ENCODE measurements at regions not wholly inside any gene's neighbourhood (a gene's known extent, or its start where the extent isn't known, plus 50 kb on each side); places are given as distances from the start of the nearest gene placed in this dataset.

DNA sequence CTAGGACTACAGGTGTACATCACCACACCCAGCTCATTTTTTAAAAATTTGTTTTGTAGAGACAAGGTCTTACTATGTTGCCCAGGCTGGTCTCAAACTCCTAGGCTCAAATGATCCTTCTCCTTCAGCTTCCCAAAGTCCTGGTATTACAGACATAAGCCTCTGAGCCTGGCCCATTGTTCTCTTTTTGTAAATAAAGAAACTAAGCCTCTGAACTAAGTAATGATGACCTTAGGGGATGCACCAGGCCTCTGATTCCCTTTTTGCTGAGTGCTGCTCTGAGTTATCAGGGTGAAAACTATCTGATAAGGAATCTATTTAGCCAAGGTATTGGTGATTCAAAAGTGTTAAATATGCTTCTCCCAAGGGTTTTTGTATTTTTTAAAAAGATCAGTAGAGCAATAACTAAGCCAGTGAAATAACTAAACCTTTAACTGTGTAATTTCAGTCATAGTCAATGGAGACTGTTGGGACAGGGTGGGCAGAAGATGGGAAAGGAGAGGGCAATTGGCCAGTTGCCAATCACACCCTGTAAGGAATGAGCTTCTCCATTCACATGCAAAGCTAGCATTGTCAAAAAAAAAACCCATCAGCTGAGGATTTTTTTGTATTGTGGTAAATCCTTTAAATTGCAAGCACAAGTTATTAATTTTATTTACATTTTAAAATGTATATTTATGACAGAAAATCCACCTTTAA is 194.8 kb upstream of the PFN2 start:
- intact Hi-C loops (cut with DNase I) = loop anchor here in 1 of 10 donors (5.0 kb wide), 1 partner anchor 198 kb away; no protein-coding TSS in a partner anchor
- Histone ChIP-seq H3K36me3 (no peaks in the 10 kb centered on the region), H3K27ac (no peak overlapping the region), H3K27me3 (no peaks in the 10 kb centered on the region), H3K4me3 (no peak overlapping the region), H3K4me1 (peaks cover 0 to 22% (median 9%) of the 10 kb centered on the region in 9 donors), H3K9me3 (peaks cover 0 to 4% (median 0%) of the 10 kb centered on the region in 11 donors)
- DNase-seq = no peak
- no peak for TF ChIP-seq CTCF (IDR thresholded peaks at IDR 0.05)
- no peak for ATAC-seq

DNA sequence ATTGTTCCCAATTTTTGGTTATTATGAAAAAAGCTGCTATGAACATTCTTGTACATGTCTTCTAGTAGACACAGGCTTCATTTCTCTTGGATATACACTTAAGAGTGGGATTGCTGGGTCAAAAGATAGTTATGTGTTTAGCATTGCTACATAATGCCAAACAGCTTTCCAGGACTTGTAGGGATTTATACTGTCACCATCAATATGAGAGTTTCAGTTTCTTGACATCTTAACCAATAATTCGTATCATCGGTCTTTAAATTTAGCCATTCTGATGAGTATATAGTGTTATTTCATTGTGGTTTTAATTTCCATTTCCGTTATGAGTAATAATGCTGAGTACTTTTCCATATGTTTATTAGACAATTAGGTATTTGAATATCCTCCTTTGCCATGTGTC is 190.3 kb upstream of the PFN2 start:
- peaks cover 0 to 4% (median 0%) of the 10 kb centered on the region in 11 donors for H3K9me3 ChIP-seq
- no peaks in the 10 kb centered on the region for H3K4me1 ChIP-seq
- H3K36me3 ChIP-seq = no peaks in the 10 kb centered on the region
- no peak overlapping the region for H3K27ac ChIP-seq
- DNase-seq (no peak), ATAC-seq (no peak)
- H3K4me3 ChIP-seq = no peak overlapping the region
- H3K27me3 ChIP-seq = no peaks in the 10 kb centered on the region
- no peak for TF ChIP-seq CTCF (IDR thresholded peaks at IDR 0.05)
- 73 to 82% methylated on average over 3 of the region's 3 CpGs for WGBS, 2 donors
- intact Hi-C loops (cut with DNase I) = no loop called here

DNA sequence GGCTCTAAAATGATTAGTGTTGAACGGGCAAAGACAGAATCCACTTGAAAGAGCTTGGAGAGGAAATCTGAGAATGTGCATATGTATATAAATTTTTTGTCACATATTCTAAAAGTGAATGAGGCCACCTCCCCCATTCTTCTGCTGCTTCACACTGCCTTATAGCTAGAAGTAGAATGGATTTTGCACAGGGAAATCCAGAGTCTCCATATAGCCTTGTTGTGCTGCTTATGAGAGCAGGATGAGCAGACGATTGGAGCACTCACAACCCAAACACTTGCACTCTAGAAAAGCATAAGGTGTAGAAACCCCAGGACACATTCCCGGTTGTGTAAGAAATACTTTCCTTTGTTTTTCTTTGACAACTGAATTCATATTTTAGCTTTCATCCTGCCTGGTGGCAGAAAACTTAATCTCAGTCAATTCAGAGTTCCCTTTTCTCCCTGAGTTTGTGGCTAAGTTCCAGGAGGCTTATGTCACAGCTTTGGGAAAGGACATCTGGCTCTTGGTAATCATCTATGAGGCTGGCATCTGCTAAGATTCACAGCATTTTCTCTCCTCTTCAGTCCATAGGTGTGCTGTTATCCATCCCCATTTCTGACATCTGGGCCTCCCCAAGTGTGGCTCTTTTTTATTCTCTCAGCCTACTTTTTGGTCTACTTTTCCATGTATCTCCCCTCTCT is 188.4 kb upstream of the PFN2 start:
- 64 to 67% methylated on average over 3 of the region's 3 CpGs for WGBS, 2 donors
- ATAC-seq = peak in 2 of 8 donors; percentile 22 to 53
- H3K9me3 ChIP-seq = peaks cover 0 to 4% (median 0%) of the 10 kb centered on the region in 11 donors
- H3K4me1 ChIP-seq = no peaks in the 10 kb centered on the region
- H3K36me3 ChIP-seq = no peaks in the 10 kb centered on the region
- no peaks in the 10 kb centered on the region for H3K27me3 ChIP-seq
- DNase-seq = no peak
- no peak overlapping the region for H3K27ac ChIP-seq
- no peak for TF ChIP-seq CTCF (IDR thresholded peaks at IDR 0.05)
- H3K4me3 ChIP-seq = no peak overlapping the region
- intact Hi-C loops (cut with DNase I) = no loop called here

GRCh38 chr3:150152567-150152966 is 181.9 kb upstream of the PFN2 start:
- no peak for TF ChIP-seq CTCF (IDR thresholded peaks at IDR 0.05)
- intact Hi-C loops (cut with DNase I) = no loop called here
- H3K36me3 ChIP-seq = no peaks in the 10 kb centered on the region
- H3K27me3 ChIP-seq = no peaks in the 10 kb centered on the region
- H3K4me1 ChIP-seq = peaks cover 0 to 26% (median 6%) of the 10 kb centered on the region in 9 donors
- no peak overlapping the region for H3K4me3 ChIP-seq
- 96 to 97% methylated on average over 2 of the region's 2 CpGs for WGBS, 2 donors
- ATAC-seq (no peak), DNase-seq (no peak)
- peaks cover 0 to 9% (median 0%) of the 10 kb centered on the region in 11 donors for H3K9me3 ChIP-seq
- H3K27ac ChIP-seq = no peak overlapping the region
